Keratinocyte (primary cell): ENCODE measurements at regions not wholly inside any gene's neighbourhood (a gene's known extent, or its start where the extent isn't known, plus 50 kb on each side); places are given as distances from the start of the nearest gene placed in this dataset.

Experiments used
- DNase-seq: peaks from one replicate; pipeline ENCODE4 v3.0.0-alpha.2; 2011; ENCODE audit warnings: low read depth, missing footprints, low spot score
- FAIRE-seq: peaks from 2 replicates; lab custom pipeline; 2011; peaks lifted over from hg19 to GRCh38; lab: Jason Lieb, UNC
- H2AFZ ChIP-seq: 2 replicates; pipeline ENCODE4 v1.6.0; 2012; ENCODE audit warnings: low read length, control low read depth, inconsistent platforms; ENCODE audit not compliant: control insufficient read depth
- H3K27ac ChIP-seq: 2 replicates; pipeline ENCODE4 v1.5.1; 2011; ENCODE audit warnings: low read length; ENCODE audit not compliant: control insufficient read depth, insufficient read depth
- H3K27me3 ChIP-seq: 3 replicates; pipeline ENCODE4 v1.6.0; 2011; ENCODE audit warnings: low read length; ENCODE audit not compliant: control insufficient read depth, insufficient read depth; ENCODE audit errors: extremely low read depth
- H3K36me3 ChIP-seq, 2 experiments: 2 replicates in 1 of 2; 3 replicates in 1 of 2; pipeline ENCODE4 v1.5.1; 2011; ENCODE audit warnings: low read length in 2 of 2, mild to moderate bottlenecking in 1 of 2; ENCODE audit not compliant: control insufficient read depth in 2 of 2, insufficient read depth in 2 of 2; ENCODE audit errors: extremely low read depth in 1 of 2
- H3K4me1 ChIP-seq: 3 replicates; pipeline ENCODE4 v1.5.1; 2011; ENCODE audit warnings: low read length; ENCODE audit not compliant: control insufficient read depth, insufficient read depth; ENCODE audit errors: extremely low read depth
- H3K4me2 ChIP-seq: 3 replicates; pipeline ENCODE4 v1.6.0; 2011; ENCODE audit warnings: low read depth, low read length; ENCODE audit not compliant: control insufficient read depth, insufficient read depth; ENCODE audit errors: extremely low read depth
- H3K4me3 ChIP-seq, 3 experiments: fragments of 200-600 bp in 1 of 3; sonication (generic) in 1 of 3; 2 replicates in 2 of 3; 3 replicates in 1 of 3; pipeline ENCODE4 v1.5.1; 2011 to 2016; ENCODE audit warnings: low read length in 3 of 3, mild to moderate bottlenecking in 3 of 3, control low read depth in 2 of 3, inconsistent platforms in 1 of 3, low read depth in 1 of 3, mixed read lengths in 1 of 3, mixed run types in 1 of 3, moderate library complexity in 1 of 3; ENCODE audit not compliant: control insufficient read depth in 2 of 3, insufficient read depth in 2 of 3; ENCODE audit errors: extremely low read depth in 1 of 3
- H3K79me2 ChIP-seq: 2 replicates; pipeline ENCODE4 v1.6.0; 2012; ENCODE audit warnings: low read length; ENCODE audit not compliant: control insufficient read depth, insufficient read depth
- H3K9ac ChIP-seq: 3 replicates; pipeline ENCODE4 v1.6.0; 2011; ENCODE audit warnings: low read length; ENCODE audit not compliant: control insufficient read depth, insufficient read depth; ENCODE audit errors: extremely low read depth
- H3K9me1 ChIP-seq: 3 replicates; pipeline ENCODE4 v1.6.0; 2011; ENCODE audit warnings: low read length; ENCODE audit not compliant: control insufficient read depth, insufficient read depth; ENCODE audit errors: extremely low read depth
- H3K9me3 ChIP-seq: 2 replicates; pipeline ENCODE4 v1.5.1; 2012; ENCODE audit warnings: low read depth, low read length; ENCODE audit not compliant: control insufficient read depth
- H4K20me1 ChIP-seq: 3 replicates; pipeline ENCODE4 v1.6.0; 2011; ENCODE audit warnings: low read length; ENCODE audit not compliant: control insufficient read depth, insufficient read depth; ENCODE audit errors: extremely low read depth
- CTCF ChIP-seq, 3 experiments: IDR thresholded peaks in 1 of 3; conservative IDR thresholded peaks in 1 of 3; optimal IDR thresholded peaks in 1 of 3; 2 replicates in 2 of 3; 3 replicates in 1 of 3; pipeline versions ENCODE3 to v1.5.1; 2011; ENCODE audit warnings: low read length in 3 of 3, mild to moderate bottlenecking in 3 of 3, moderate library complexity in 2 of 3, control low read depth in 1 of 3, inconsistent platforms in 1 of 3; ENCODE audit not compliant: insufficient read depth in 2 of 3; ENCODE audit errors: extremely low read depth in 1 of 3
- EZH2 ChIP-seq: IDR thresholded peaks from one replicate; pipeline ENCODE4 v1.6.1; 2012; ENCODE audit warnings: inconsistent platforms, mild to moderate bottlenecking, low read length, moderate library complexity
- dilution Hi-C: fragments of 300-500 bp; cut with MboI; formaldehyde crosslinking; loops from one replicate; pipeline ENCODE4 v1.7.0; 2020; ENCODE audit warnings: low sequenced_read_pairs; ENCODE audit not compliant: extremely low pct_ligation_motif_present

- Histone ChIP-seq H4K20me1 (no peaks in the 10 kb centered on the region), H3K79me2 (no peaks in the 10 kb centered on the region), H3K36me3 (no peaks in the 10 kb centered on the region), H3K9me3 (peaks cover 4% of the 10 kb centered on the region), H3K4me1 (no peaks in the 10 kb centered on the region), H2AFZ (no peak overlapping the region), H3K9ac (no peak overlapping the region), H3K27me3 (no peaks in the 10 kb centered on the region), H3K27ac (no peak overlapping the region), H3K4me2 (no peak overlapping the region), H3K9me1 (no peaks in the 10 kb centered on the region), H3K4me3 (no peak overlapping the region)
- FAIRE-seq (no peak), DNase-seq (no peak)
- dilution Hi-C loops: no loop called here
- TF ChIP-seq EZH2 (no peak), CTCF (optimal IDR thresholded peaks at IDR 0.05 in 1 of 3, IDR thresholded peaks at IDR 0.05 in 1 of 3, conservative IDR thresholded peaks at IDR 0.05 in 1 of 3; ENCODE audit: extremely low read depth in 1 of 3, insufficient read depth in 2 of 3, low read length in 3 of 3) (no peak)
Observed at GRCh38 chr11:120039039-120039438, 98.9 kb downstream of the TRIM29 start.

- Histone ChIP-seq H3K4me1 (no peaks in the 10 kb centered on the region), H3K27ac (no peak overlapping the region), H3K9ac (no peak overlapping the region), H3K27me3 (no peaks in the 10 kb centered on the region), H3K79me2 (no peaks in the 10 kb centered on the region), H3K9me1 (no peaks in the 10 kb centered on the region), H3K4me2 (no peak overlapping the region), H2AFZ (no peak overlapping the region), H3K36me3 (no peaks in the 10 kb centered on the region), H3K9me3 (peaks cover 4% of the 10 kb centered on the region), H4K20me1 (no peaks in the 10 kb centered on the region), H3K4me3 (no peak overlapping the region)
- TF ChIP-seq CTCF (optimal IDR thresholded peaks at IDR 0.05 in 1 of 3, IDR thresholded peaks at IDR 0.05 in 1 of 3, conservative IDR thresholded peaks at IDR 0.05 in 1 of 3; ENCODE audit: extremely low read depth in 1 of 3, insufficient read depth in 2 of 3, low read length in 3 of 3) (no peak), EZH2 (no peak)
- DNase-seq: no peak
- dilution Hi-C loops: no loop called here
- FAIRE-seq: no peak
Observed at GRCh38 chr11:120037111-120037510, 100.8 kb downstream of the TRIM29 start.
